SK-N-SH treated with all-trans-retinoic acid at 6 μM for 48 hours (cell line): ENCODE measurements at regions not wholly inside any gene's neighbourhood (a gene's known extent, or its start where the extent isn't known, plus 50 kb on each side); places are given as distances from the start of the nearest gene placed in this dataset.

Source experiments
- ARNTL ChIP-seq: fragments of 450-650 bp; formaldehyde crosslinking; IDR thresholded peaks from 2 replicates; pipeline ENCODE4 v1.5.0; 2020; ENCODE audit warnings: low read depth, mild to moderate bottlenecking, moderate library complexity, borderline replicate concordance
- BACH2 ChIP-seq: fragments of 250-450 bp; sonication (Bioruptor Pico); IDR thresholded peaks from 2 replicates; pipeline ENCODE4 v1.9.0; 2021; ENCODE audit warnings: mild to moderate bottlenecking, borderline replicate concordance
- ISL1 ChIP-seq: fragments of 250-450 bp; sonication (Bioruptor Pico); IDR thresholded peaks from 2 replicates; pipeline ENCODE4 v2.1.2; 2022; ENCODE audit warnings: mild to moderate bottlenecking, moderate library complexity
- OSR1 ChIP-seq: fragments of 250-450 bp; sonication (Bioruptor Pico); IDR thresholded peaks from 2 replicates; pipeline ENCODE4 v1.8.0; 2022; ENCODE audit warnings: moderate library complexity, mild to moderate bottlenecking, inconsistent platforms
- PATZ1 ChIP-seq: fragments of 250-450 bp; sonication (Bioruptor Pico); IDR thresholded peaks from 2 replicates; pipeline ENCODE4 v1.8.0; 2020; ENCODE audit warnings: mild to moderate bottlenecking, moderate library complexity, borderline replicate concordance
- POU6F1 ChIP-seq: fragments of 250-450 bp; sonication (Bioruptor Pico); IDR thresholded peaks from 2 replicates; pipeline ENCODE4 v1.8.0; 2021; ENCODE audit warnings: low read depth, mild to moderate bottlenecking, moderate library complexity, borderline replicate concordance
- RARB ChIP-seq: fragments of 250-450 bp; sonication (Bioruptor Pico); IDR thresholded peaks from 2 replicates; pipeline ENCODE4 v1.8.0; 2021; ENCODE audit warnings: mild to moderate bottlenecking, moderate library complexity
- SNAI2 ChIP-seq: fragments of 250-450 bp; sonication (Bioruptor Pico); IDR thresholded peaks from 2 replicates; pipeline ENCODE4 v1.5.0; 2020; ENCODE audit warnings: mild to moderate bottlenecking, moderate library complexity
- TCF4 ChIP-seq: fragments of 250-450 bp; sonication (Bioruptor Pico); IDR thresholded peaks from 2 replicates; pipeline ENCODE4 v1.8.0; 2021; ENCODE audit warnings: mild to moderate bottlenecking, moderate library complexity, borderline replicate concordance
- TOX ChIP-seq: fragments of 250-450 bp; sonication (Bioruptor Pico); IDR thresholded peaks from 2 replicates; pipeline ENCODE4 v1.8.0; 2021; ENCODE audit warnings: mild to moderate bottlenecking, moderate library complexity, borderline replicate concordance
- TSHZ2 ChIP-seq: fragments of 250-450 bp; sonication (Bioruptor Pico); IDR thresholded peaks from 2 replicates; pipeline ENCODE4 v1.5.0; 2020; ENCODE audit warnings: mild to moderate bottlenecking, moderate library complexity
- ZC3H10 ChIP-seq: fragments of 250-450 bp; sonication (Bioruptor Pico); IDR thresholded peaks from 2 replicates; pipeline ENCODE4 v1.5.1; 2021; ENCODE audit warnings: mild to moderate bottlenecking, moderate library complexity
- ZFP3 ChIP-seq: fragments of 250-450 bp; sonication (Bioruptor Pico); IDR thresholded peaks from 2 replicates; pipeline ENCODE4 v1.5.0; 2020; ENCODE audit warnings: mild to moderate bottlenecking, moderate library complexity
- ZFP30 ChIP-seq: fragments of 450-650 bp; formaldehyde crosslinking; IDR thresholded peaks from 2 replicates; pipeline ENCODE4 v1.5.0; 2022; ENCODE audit warnings: mild to moderate bottlenecking, moderate library complexity

- TF ChIP-seq RARB (no peak), ZFP3 (CRISPR knock-in tag) (no peak), ZC3H10 (CRISPR knock-in tag) (no peak), PATZ1 (CRISPR knock-in tag) (no peak), OSR1 (CRISPR knock-in tag) (no peak), ISL1 (no peak), TCF4 (no peak), ZFP30 (CRISPR knock-in tag) (no peak), TSHZ2 (CRISPR knock-in tag) (no peak), TOX (CRISPR knock-in tag) (no peak), ARNTL (CRISPR knock-in tag) (no peak), BACH2 (CRISPR knock-in tag) (no peak), POU6F1 (no peak), SNAI2 (CRISPR knock-in tag) (no peak)
These were observed 151.5 kb upstream of the GJE1 start for GRCh38 chr6:141981190-141981589.
